Left lung (tissue), 4 donors: ENCODE measurements at regions not wholly inside any gene's neighbourhood (a gene's known extent, or its start where the extent isn't known, plus 50 kb on each side); places are given as distances from the start of the nearest gene placed in this dataset.

ENCODE experiments used
- ATAC-seq: fragments of 200-7000 bp; cut with Tn5 transposase; one replicate; pipeline ENCODE4 v1.9.1; 2020; ENCODE audit warnings: moderate library complexity
- DNase-seq, 4 donors: peaks; one replicate each; pipeline ENCODE4 v3.0.0-alpha.2; 2013 to 2020
- H3K27ac ChIP-seq, 2 donors: fragments of 200-600 bp; sonication (generic) in 1 of 2; one replicate each; pipeline versions ENCODE4 v1.5.0 to v1.8.0; 2020 to 2021
- H3K27me3 ChIP-seq, 2 donors: fragments of 200-600 bp; sonication (generic) in 1 of 2; one replicate each; pipeline versions ENCODE4 v1.5.0 to v1.8.0; 2020 to 2021
- H3K36me3 ChIP-seq, 2 donors: fragments of 200-600 bp; sonication (generic) in 1 of 2; one replicate each; pipeline versions ENCODE4 v1.5.0 to v1.8.0; 2020 to 2021
- H3K4me1 ChIP-seq, 2 donors: fragments of 200-600 bp; one replicate each; pipeline ENCODE4 v1.8.0; 2021
- H3K4me3 ChIP-seq, 2 donors: fragments of 200-600 bp; sonication (generic) in 1 of 2; one replicate each; pipeline versions ENCODE4 v1.5.0 to v1.8.0; 2020 to 2021; ENCODE audit warnings: mild to moderate bottlenecking in 1 of 2
- H3K9me3 ChIP-seq, 2 donors: fragments of 200-600 bp; sonication (generic) in 1 of 2; one replicate each; pipeline versions ENCODE4 v1.5.0 to v1.8.0; 2020 to 2021
- CTCF ChIP-seq, 2 donors: fragments of 200-600 bp; sonication (generic) in 1 of 2; IDR thresholded peaks; one replicate each; pipeline versions ENCODE4 v1.5.0 to v1.8.0; 2021; ENCODE audit warnings: antibody characterized with exemption in 2 of 2
- intact Hi-C, 2 donors: fragments of 100-400 bp; cut with DNase I; formaldehyde crosslinking; loops; one replicate each; pipeline versions ENCODE4 v1.11.2 to v1.14.2; 2022
- donor health status: DM: no; HTN: yes; CAD: no.
- donor health status: DM: no; HTN: no; CAD: no.

GRCh38 chr12:126095748-126096510 is 1030.7 kb downstream of the AACS start:
- no peak for TF ChIP-seq CTCF (IDR thresholded peaks at IDR 0.05)
- intact Hi-C loops = no loop called here
- Histone ChIP-seq H3K4me1 (no peaks in the 10 kb centered on the region), H3K27ac (no peak overlapping the region), H3K4me3 (no peak overlapping the region), H3K36me3 (no peaks in the 10 kb centered on the region), H3K9me3 (peaks cover 0 to 7% of the 10 kb centered on the region in 2 donors), H3K27me3 (no peaks in the 10 kb centered on the region)
- ATAC-seq = no peak
- no peak for DNase-seq

- Histone ChIP-seq H3K4me1 (no peaks in the 10 kb centered on the region), H3K27me3 (no peaks in the 10 kb centered on the region)
- ATAC-seq = no peak
Observed at GRCh38 chr12:126106706-126107105, 1041.5 kb downstream of the AACS start.

GRCh38 chr12:126107659-126108058 is 1042.4 kb downstream of the AACS start:
- Histone ChIP-seq H3K27me3 (no peaks in the 10 kb centered on the region), H3K4me3 (no peak overlapping the region), H3K4me1 (no peaks in the 10 kb centered on the region), H3K9me3 (no peaks in the 10 kb centered on the region), H3K36me3 (no peaks in the 10 kb centered on the region), H3K27ac (no peak overlapping the region)
- DNase-seq (no peak), ATAC-seq (no peak)
- TF ChIP-seq CTCF (IDR thresholded peaks at IDR 0.05) = no peak
- intact Hi-C loops = no loop called here

More at GRCh38 chr12:126106706-126107105, 1041.5 kb downstream of the AACS start:
- intact Hi-C loops = no loop called here
- Histone ChIP-seq H3K27ac (no peak overlapping the region), H3K4me3 (no peak overlapping the region), H3K36me3 (no peaks in the 10 kb centered on the region), H3K9me3 (no peaks in the 10 kb centered on the region)
- DNase-seq = no peak
- TF ChIP-seq CTCF (IDR thresholded peaks at IDR 0.05) = no peak

- Histone ChIP-seq H3K36me3 (no peaks in the 10 kb centered on the region), H3K27ac (no peak overlapping the region), H3K27me3 (no peaks in the 10 kb centered on the region), H3K4me3 (no peak overlapping the region), H3K9me3 (no peaks in the 10 kb centered on the region), H3K4me1 (no peaks in the 10 kb centered on the region)
- intact Hi-C loops = no loop called here
- ATAC-seq (no peak), DNase-seq (no peak)
- no peak for TF ChIP-seq CTCF (IDR thresholded peaks at IDR 0.05)
Observed at GRCh38 chr12:126108247-126108646, 1043.0 kb downstream of the AACS start.

- H3K9me3 ChIP-seq = no peaks in the 10 kb centered on the region
- H3K4me3 ChIP-seq = no peak overlapping the region
- TF ChIP-seq CTCF (IDR thresholded peaks at IDR 0.05) = no peak
- H3K36me3 ChIP-seq = no peaks in the 10 kb centered on the region
- no peak overlapping the region for H3K27ac ChIP-seq
- H3K4me1 ChIP-seq = no peaks in the 10 kb centered on the region
- intact Hi-C loops = no loop called here
- ATAC-seq = no peak
- no peaks in the 10 kb centered on the region for H3K27me3 ChIP-seq
- DNase-seq = no peak
Observed at GRCh38 chr12:126112141-126112540, 1046.9 kb downstream of the AACS start.
